NCI-H2029 (cell line): ENCODE measurements at regions not wholly inside any gene's neighbourhood (a gene's known extent, or its start where the extent isn't known, plus 50 kb on each side); places are given as distances from the start of the nearest gene placed in this dataset.
"Not testable (repeated sequence)": the region's sequence is repeated elsewhere in the genome, so short reads cannot be mapped to it uniquely, and the experiment has no call there.

Experiments
- DNase-seq: peaks from one replicate; lab custom pipeline; 2025; lab: John Stamatoyannopoulos, UW

DNA sequence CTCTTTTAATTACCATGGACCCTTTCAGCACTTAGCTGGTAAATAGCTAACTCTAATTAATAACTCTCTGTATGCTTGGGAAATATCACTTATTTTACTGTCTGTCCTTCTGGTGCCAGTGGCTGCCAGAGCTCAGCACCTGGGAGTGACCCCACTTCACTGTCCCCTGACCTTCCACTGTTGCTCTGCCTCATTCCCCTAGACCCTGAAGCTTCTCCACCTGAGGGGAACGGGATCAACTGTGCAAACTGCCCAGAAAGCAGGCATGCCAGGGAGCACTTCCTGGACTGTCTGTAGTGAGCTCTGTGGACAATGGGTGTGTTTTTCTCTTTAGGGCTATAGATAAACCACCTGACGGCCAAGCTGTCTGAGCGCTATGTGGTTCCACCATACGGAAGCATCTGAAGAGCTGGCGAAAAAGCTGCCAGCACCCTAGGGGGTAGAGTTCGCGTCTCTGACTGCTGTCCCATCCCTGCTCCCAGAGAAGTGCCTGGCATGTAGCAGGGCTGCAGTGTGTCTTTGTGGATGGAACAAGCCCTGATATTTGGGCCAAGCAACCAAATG, 106.3 kb upstream of the FOXA2 start:
- no peak for DNase-seq

DNA sequence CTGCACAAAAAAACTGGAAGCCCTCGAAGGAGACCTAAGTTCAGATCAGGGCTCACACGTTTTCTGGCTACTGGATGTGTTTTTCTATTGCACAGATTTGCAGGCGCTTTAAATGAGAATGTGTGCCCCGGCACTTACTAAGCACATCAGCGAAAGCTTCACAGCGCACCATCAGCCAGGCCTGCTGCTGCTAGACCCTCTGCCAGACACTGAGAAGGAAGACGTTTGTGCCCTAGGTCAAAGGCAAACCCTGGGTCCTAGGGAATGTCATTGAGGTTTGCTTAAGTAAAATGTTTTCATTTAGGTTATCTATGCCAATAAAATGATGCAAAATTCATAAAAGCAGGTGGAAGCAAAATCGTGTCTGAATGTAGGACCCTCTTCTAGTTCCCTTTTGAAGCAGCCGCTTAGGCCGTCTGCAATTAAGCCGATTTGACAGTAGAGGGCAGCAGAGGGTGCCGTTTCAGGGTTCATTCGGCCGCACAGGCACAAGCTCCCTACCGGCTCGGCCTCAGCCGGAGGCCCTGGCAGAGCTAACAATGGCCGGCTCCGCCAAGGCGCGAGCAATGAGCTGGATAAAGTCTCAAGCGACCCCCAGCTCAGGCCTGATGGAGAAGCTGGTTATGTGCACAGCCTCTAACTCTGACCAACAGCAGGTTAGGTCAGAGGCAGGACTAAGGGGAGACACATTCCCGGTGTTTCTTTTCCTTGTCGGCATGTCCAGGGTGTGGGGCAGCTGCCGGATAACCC, 107.2 kb upstream of the FOXA2 start:
- DNase-seq: peak; percentile 35

DNA sequence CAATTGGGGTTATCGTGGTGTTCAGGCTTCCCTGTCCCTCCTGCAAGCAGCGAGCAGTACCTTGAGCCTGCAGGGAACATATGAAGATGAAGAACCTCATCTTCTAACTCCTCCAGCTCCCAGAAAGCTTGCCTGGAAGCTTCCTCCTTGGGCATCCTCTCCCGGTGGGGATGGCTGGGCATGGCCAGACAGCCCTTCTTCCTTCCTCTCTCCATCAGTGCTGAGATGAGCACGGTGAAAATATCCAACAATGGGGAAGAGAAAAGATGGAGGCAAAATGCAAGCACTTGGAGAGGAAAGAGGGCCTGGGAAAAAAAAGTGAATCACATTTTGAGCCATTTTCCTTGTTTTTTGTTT, 107.7 kb upstream of the FOXA2 start:
- DNase-seq: no peak

DNA sequence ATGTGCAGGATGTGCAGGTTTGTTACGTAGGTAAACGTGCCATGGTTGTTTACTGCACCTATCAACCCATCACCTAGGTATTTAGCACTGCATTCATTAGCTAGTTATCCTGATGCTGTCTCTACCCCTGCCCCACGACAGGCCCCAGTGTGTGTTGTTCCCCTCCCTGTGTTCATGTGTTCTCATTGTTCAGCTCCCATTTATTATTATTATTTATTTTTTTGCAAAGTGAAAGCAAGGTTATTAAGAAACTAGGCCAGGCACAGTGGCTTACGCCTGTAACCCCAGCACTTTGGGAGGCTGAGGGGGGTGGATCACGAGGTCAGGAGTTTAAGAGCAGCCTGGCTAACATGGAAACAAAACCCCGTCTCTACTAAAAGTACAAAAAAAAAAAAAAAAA, 108.2 kb upstream of the FOXA2 start:
- DNase-seq: not testable (repeated sequence)

DNA sequence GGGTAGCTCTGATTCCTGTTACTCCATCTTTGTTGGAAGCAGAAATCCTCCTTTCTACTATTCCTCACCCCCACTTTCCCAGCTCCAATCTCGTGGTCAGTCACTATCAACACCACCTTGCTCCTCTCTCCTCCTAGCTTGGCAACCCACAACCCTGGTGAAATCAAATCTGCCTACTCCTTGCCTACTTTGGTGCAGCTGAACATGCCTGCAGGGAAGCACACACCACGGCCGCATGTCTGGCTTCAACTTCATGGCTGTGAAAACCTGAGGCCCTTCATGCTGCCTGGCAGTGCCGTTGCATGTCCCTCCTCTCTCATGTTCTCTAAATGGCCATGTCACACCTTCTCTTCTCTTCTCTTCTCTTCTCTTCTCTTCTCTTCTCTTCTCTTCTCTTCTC, 112.4 kb upstream of the FOXA2 start:
- DNase-seq: no peak

DNA sequence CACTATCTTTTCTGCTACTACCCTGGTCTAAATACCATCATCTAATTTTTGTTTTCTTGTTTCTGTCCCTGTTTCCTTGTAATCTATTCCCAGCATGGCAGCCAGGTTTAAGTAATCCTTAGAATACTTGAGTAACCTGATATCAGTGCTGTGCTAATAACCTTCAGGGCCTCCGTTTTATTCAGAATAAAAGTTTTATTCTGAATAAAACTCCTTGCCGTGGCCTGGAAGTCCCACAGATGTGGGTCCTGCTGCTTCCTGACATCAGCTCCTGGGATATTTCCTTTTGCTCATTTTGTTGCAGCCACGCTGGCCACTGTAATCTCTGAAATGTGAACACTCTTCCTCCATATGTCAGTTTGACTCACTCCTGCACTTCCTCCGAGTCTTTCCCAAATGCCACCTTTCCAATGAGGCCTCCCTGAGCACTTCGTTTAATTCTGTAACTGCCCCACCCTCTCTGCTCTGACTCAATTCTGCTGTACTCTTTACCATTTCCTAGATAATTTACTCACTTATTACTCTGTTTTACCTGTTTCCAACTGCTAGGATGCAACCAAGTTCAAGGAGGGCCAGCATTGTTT, 114.0 kb upstream of the FOXA2 start:
- no peak for DNase-seq

DNA sequence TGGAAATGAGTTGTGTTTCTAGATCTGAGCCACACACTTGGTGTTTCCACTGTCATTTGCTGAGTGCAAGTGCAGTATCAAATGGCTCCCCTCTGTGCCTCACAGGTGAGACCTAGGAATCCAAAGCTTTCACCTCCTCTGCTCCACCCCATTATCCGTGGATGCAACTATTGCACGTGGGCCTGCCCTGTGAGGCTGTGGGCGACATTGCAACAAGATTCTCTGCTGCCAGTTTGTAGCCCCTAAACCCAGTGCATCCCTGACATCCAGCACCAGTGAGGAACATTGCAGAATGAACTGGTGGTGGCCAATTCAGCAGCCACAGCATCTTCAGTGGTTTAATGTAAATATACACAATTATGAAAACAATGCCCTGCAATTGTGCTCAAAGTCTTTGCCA, 115.0 kb upstream of the FOXA2 start:
- DNase-seq: no peak

DNA sequence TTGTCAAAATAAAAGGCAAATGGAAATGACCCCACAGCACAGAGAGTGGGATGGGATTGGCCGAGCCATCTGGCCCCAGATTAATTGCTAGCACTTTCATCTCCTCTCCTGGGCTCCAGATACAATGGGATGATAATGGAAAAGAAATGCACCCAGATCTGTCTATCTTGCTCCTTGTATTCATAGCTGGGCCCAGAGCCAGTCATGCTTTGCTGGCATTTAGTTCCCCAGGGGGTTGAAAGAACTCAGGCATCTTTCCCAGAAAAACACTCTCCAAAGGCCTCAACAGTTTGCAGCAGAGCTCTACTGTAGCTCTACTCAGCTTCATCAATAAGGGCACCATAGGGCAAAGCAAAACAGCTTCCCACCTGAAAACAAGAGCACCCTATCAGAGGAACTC, 116.0 kb upstream of the FOXA2 start:
- DNase-seq: no peak

DNA sequence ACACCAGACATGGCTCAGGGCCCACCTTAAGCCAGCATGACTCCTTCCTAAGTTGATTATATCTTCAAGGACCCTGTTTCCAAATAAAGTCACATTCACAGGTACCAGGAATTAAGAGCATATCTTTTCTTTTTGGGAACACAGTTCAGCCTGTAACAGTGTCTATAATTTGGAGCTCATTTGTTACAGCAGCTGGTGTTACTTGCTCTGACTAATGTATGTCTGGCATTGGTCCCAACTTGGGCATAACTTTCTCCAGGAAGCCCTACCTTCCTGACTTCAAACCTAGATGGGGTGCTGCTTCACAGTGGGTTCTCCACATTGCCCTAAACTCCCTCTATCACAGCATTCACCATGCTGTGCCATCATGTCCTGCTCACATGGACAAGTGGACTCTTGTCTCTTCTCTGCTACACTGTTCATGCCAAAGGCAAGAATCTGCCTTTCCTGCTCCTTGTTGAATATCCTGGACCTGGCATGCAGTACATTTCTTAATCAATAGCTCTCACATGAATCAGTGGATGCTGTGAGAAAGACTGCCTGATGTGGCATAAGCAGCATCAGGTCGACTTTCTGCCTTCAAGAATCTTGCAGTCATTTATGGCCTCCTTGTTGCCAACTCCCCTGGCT, 117.4 kb upstream of the FOXA2 start:
- DNase-seq: no peak

DNA sequence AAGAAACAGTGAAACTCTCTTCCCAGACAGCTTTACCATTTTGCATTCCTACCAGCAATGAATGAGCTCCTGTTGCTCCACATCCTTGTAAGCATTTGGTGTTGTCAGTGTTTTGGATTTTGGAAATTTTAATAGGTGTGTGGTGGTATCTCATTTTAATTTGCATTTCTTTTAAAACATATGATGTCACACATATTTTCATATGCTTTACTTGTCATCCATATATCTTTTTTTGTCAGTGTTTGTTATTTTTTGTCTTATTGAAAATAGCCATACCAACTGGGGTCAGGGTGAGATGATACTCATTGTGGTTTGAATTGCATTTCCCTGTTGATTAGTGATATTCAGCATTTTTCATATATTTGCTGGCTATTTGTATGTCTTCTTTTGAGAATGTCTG, 119.5 kb upstream of the FOXA2 start:
- no peak for DNase-seq

DNA sequence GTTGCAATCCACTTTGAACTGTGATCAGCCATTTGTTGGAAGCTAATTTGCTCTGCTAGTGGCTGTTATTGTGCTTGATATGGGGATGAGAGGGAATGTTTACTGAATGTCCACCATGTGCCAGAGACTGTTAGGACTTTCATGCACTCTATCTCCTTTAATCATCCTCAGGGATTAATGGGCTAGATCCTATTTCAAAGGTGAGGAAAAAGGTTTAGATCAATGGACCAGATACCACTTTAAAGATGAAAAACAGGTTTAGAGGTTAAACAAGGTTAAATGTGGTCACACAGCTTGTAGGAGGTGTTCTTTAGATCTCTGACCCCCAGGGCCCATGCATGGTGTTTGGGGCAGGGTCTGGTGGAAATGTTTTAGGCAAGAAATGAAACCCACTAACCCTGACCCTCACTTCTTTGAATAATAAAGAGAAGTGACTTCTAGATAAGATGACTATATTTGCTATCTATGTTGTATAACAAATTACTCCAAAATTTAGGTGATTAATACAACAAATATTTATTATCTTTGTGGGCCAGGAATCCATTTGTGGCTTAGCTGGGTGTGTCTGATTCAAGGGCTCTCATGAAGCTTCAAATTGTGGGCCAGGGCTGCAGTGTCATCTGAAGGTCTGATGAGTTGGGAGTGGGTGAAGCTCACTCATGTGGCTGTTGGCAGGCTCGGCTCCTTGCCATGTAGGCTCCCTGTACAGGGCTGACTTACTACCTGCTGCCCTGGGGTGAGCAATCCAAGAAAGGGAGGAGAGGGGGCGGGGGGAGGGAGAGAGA, 127.8 kb upstream of the FOXA2 start:
- DNase-seq: no peak

DNA sequence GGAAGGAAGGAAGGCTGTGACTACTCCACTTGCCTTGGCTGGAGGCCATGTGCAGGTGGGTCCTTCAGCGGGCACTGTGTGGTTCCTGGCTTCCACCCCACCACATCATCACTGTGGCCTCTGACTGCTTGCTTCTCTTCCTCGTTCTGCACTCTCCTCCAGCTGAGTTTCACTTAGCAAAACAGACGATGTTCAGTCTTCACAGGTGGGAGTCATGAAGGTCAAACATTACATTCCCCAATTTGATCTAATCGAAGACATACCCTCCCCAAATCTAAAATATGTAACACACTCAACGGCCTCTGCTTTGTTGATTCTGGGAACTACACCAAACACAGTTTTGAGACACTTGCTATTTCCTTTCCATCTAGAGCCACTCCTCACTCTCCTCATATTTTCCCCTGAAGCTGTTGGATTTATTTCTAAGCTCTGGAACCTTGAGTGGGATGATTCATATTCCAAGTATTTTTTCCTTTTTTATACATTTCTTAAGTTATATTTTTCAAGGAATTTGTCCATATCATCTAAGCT, 132.5 kb upstream of the FOXA2 start:
- peak; percentile 44 for DNase-seq

DNA sequence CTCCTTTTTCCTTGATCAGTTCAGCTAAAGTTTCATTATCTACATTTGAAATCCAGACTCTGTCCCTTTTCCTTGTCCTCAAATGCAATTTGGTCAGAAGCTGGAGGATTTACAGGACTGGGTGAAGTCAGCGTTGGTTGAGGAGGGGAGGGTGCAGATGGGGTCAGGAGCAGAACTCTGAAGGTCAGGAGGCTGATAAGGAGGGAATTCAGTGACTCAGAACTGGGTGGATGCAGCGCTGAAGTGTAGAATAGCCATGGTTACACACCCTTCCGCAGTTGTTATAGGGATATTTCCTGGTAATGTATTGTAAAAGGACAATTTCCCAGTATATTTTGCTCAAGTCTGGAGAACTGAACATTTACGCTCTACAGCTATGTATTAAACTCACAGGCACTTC, 133.1 kb upstream of the FOXA2 start:
- no peak for DNase-seq

DNA sequence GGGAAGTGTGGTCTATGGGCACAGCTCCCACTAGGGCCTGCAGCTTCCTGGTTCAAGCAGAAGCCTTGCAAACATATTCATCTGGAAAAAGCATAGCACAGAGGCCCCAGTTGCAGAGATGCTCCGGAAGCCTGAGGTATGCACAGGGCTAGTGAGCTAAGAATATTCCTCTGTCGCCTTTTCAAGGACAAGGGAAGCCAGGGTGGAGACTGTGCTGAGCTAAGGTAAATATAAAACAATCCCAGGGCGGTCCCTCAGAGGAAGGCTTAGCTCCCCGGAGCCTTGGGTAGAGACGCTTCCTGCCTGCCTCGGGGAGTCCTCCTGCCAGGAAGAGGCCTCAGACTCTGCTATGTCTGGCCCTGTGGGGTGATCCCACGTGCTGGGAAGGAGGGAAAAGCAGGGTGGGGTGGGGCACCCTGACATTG, 134.8 kb upstream of the FOXA2 start:
- no peak for DNase-seq

DNA sequence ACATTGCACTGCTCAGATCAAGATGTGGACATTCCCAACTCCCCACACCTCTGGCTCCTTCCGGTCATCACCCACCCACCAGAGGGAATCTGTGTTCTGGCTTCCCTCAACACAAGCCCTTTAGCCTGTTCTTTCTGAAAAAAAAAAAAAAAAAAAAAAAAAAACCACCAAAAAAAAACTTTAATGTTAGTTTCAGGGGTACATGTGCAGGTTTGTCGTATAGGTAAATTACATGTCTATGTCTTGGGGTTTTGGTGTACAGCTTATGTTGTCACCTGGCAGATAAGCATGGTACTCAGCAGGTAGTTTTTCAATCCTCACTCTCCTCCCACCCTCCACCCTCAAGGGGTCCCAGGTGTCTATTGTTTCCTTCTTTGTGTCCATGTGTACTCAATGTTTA, 135.8 kb upstream of the FOXA2 start:
- DNase-seq: peak; percentile 1

DNA sequence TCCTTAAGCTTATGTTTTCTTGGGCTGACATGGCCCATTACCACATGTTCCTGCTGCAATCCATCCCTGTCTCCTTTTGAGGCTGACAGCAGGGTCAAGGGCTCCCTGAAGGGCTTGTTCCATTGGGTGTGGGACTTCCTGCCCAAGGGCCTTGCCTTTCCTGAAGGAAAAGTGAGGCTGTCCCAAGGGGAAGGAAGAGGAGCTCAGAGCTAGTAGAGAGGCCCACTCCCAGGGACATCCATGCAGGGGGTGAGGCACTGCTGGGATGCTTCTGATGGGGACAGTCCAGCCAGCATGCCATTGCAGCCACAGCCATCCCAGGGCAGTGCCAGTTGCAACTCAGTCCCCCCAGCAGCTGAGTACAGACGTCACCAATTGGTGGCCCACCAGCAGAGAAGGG, 138.4 kb upstream of the FOXA2 start:
- no peak for DNase-seq

DNA sequence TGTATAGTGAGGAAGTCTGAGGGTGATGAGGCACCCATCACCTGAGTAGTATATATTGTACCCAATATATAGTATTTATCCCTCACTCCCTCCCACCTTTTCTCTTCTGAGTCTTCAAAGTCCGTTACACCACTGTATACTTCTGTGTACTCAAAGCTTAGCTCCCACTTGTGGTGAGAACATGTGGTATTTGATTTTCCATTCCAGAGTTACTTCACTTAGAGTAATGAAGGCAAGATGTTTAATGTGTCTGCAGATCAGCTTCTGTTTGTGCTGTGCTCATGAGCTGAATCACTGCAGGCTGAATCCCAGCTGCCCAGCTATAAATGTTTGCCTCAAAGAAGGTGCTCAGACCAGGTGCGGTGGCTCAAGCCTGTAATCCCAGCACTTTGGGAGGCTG, 139.3 kb upstream of the FOXA2 start:
- no peak for DNase-seq

DNA sequence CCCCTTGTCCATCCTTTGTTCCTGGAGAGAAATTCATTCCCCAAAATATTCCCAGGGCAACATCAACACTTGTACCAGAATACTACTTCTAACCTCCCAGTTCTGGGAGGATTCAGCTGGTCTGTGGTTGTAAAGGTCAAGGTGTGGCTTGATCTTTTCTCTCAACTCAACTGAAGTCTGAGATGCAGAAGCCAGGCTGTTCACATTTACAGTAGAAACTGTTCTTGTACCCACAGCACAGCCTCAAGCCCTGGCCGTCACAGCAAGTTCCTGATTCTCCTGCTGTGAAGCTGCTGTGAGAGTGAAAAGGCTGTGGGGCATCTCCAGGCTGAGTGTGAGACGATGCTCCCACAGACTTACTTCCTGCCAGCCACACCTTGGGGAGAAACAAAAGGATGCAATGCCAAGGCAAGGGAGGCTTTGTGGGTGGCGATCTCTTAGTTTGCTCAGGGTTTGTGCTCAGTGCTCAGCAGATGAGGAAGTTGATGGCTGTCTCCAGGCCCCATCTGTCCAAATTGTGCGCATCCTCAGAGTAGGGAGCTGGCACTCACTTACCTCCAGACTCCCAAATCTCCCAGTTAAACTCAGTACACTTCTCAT, 143.9 kb upstream of the FOXA2 start:
- DNase-seq: no peak

DNA sequence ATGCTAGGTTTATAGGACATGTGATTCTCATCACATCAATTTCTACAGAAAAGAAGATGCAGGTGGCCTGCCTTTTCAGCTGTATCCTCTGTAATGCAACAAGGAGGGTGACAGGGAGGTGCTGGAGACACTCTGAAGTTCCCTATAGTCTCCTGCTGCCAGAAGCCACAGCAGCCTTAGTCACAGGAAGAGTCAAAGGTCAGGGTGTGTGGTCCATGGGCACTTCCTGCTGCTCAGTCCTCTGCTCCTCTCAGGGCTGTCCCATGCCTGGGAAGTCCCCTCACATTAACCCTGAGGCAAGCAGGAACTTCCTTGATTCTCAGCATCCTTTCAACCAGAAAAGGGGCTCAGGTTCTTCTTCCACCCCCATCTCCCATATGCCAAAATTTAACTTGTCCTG, 144.8 kb upstream of the FOXA2 start:
- DNase-seq: no peak

DNA sequence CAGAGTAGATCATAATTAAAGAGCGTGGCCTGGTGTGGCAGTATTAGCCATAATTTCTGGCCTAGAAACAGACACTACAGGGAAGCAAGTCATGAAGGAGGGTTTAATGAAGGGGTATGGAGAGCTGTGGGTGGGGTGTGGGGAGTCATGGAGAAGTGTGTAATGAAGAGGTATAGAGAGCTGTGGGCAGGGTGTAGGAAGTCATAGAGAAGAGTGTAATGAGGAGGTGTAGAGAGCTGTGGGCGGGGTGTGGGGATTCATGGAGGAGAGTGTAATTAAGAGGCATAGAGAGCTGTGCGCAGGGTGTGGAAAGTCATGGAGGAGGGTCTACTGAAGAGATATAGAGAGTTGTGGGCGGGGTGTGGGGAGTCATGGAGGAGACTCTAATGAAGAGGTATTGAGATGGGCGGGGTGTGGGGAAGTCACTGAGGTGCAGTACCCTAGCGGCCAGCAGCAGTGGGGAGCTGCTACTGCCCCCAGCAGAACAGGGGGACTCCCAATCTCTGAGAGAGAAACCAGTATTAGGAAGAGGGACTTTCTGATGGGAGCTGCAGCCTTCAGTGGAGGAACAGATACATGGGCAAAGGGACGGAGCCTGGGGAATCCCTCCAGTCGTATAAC, 145.4 kb upstream of the FOXA2 start:
- DNase-seq: no peak

DNA sequence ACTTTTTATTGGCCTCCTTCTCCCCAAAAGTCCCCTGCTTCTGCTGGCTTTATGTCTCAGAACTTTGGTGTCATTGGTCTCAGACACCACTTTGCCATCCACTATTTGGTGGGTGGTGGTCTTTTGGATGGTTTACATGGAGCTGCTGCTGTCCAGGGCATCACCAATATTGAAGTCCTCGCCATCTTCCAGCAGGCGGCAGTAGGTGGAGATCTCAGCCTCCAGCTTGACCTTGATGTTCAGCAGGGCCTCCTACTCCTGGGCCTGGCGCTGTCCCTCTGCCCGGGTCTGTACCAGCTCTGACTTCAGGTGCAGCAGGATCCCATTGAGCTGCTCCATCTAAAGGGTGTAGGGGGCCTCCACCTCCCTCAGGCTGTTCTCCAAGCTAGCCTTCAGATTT, 148.4 kb upstream of the FOXA2 start:
- no peak for DNase-seq
